Muscle layer of duodenum (tissue), 2 donors: ENCODE measurements at regions not wholly inside any gene's neighbourhood (a gene's known extent, or its start where the extent isn't known, plus 50 kb on each side); places are given as distances from the start of the nearest gene placed in this dataset.

Source experiments
- H3K27ac ChIP-seq: one replicate; pipeline ENCODE4 v1.7.0; 2013; ENCODE audit warnings: mild to moderate bottlenecking, low read length
- H3K27me3 ChIP-seq: one replicate; pipeline ENCODE4 v1.7.0; 2013; ENCODE audit warnings: low read depth, mild to moderate bottlenecking, control low read depth, low read length
- H3K36me3 ChIP-seq, 2 donors: one replicate each; pipeline ENCODE4 v1.7.0; 2013; ENCODE audit warnings: low read length in 2 of 2, control low read depth in 1 of 2, mild to moderate bottlenecking in 1 of 2; ENCODE audit not compliant: insufficient read depth in 2 of 2, control insufficient read depth in 1 of 2
- H3K4me1 ChIP-seq, 2 donors: one replicate each; pipeline ENCODE4 v1.7.0; 2013; ENCODE audit warnings: low read length in 2 of 2, mild to moderate bottlenecking in 2 of 2, control low read depth in 1 of 2, moderate library complexity in 1 of 2; ENCODE audit not compliant: insufficient read depth in 2 of 2, control insufficient read depth in 1 of 2
- H3K4me3 ChIP-seq, 2 donors: one replicate each; pipeline ENCODE4 v1.7.0; 2013; ENCODE audit warnings: low read length in 2 of 2, low read depth in 1 of 2, mild to moderate bottlenecking in 1 of 2
- H3K9me3 ChIP-seq, 2 donors: one replicate each; pipeline ENCODE4 v1.7.0; 2013; ENCODE audit warnings: low read length in 2 of 2, control low read depth in 1 of 2, mild to moderate bottlenecking in 1 of 2; ENCODE audit not compliant: control insufficient read depth in 1 of 2
- donor health status: healthy.

DNA sequence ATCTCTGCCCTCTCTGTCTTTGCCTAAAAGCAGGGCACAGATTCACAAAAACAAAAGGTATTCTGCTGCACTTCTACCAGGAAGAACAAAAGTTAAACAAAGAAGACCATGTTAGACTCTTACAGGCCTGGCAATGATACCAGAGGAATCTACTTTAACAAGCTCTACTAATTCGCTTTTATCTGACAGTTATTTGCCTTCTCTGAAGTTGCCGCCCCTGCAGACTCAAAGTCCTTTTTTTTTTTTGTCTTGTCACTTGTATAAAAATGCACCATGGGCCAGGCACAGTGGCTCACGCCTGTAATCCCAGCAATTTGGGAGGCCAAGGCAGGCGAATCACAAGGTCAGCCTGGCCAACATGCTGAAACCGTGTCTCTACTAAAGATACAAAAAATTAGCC, 176.5 kb upstream of the UBL3 start:
- Histone ChIP-seq H3K27ac (no peak overlapping the region), H3K4me3 (no peak overlapping the region), H3K4me1 (no peaks in the 10 kb centered on the region), H3K9me3 (no peaks in the 10 kb centered on the region), H3K36me3 (no peaks in the 10 kb centered on the region), H3K27me3 (no peaks in the 10 kb centered on the region)

DNA sequence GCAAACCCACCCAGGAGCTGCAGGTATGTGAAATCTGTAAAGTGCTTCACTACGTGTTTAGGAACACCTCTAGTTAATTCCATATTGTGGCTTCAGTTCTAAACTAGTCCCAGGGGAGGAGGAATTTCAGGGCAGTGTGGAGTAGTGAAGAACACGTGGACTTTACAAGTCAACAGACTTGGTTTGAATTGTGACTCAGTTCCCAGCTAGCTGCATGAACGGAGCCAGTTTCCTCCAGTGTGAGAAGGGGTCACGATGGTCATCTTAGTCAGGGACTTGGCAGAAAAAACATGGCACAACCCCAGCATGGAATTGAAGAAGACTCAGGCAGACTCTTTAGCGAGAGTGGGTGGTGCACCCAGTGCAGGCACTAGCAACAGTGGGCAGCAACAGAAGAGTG, 175.7 kb upstream of the UBL3 start:
- Histone ChIP-seq H3K27ac (no peak overlapping the region), H3K9me3 (no peaks in the 10 kb centered on the region), H3K4me1 (no peaks in the 10 kb centered on the region), H3K36me3 (no peaks in the 10 kb centered on the region), H3K27me3 (no peaks in the 10 kb centered on the region), H3K4me3 (no peak overlapping the region)

DNA sequence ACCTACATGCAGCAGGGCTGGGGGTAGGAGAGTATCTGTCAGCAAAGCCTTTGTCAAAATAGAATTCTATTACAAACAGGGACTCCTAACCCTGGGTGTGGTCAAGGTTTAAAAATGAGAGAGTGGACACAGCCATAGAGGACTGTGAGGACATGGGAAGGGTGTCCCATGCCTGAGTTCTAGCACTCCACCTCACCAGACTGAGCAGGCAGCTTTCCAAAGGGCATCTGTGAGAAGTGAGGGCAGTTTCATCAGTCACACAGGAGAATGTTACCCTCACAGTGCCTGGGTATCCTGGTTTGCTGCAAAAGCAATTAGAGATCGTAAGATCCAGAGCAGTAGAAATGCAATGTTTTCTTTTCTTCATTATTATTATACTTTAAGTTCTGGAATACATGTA, 174.9 kb upstream of the UBL3 start:
- no peaks in the 10 kb centered on the region for H3K36me3 ChIP-seq
- no peak overlapping the region for H3K4me3 ChIP-seq
- no peaks in the 10 kb centered on the region for H3K4me1 ChIP-seq
- H3K27ac ChIP-seq: no peak overlapping the region
- H3K9me3 ChIP-seq: no peaks in the 10 kb centered on the region
- no peaks in the 10 kb centered on the region for H3K27me3 ChIP-seq

DNA sequence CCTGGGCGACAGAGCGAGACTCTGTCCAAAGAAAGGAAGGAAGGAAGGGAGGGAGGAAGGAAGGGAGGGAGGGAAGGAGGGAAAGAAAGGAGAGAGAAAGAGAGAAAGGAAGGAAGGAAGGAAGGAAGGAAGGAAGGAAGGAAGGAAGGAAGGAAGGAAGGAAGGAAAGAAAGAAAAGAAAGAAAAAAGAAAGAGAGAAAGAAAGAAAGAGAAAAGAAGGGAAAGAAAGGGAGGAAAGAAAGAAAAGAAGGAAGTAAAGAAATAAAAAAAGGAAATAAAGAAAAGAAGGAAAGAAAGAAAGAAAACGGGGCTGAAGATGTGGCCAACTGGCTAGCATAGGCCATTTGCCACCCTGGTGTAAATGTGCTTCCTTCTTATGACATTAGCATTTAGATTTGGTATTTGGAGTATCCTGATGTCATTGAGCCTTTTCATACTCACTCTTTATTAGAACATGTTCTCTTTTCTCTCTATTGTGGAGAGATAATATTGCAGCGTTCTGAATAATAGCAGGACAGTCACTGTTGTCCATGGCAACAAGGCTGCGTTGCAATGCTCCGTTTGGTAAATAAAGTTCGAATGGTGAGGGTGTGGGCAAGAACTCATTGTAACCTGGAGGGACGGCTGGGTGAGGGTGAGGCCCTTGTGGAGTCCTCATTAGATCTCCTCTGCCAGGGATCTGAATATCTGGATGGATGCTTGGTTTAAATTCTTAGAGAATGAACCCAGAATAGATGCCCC, 173.9 kb upstream of the UBL3 start:
- no peaks in the 10 kb centered on the region for H3K27me3 ChIP-seq
- H3K36me3 ChIP-seq: no peaks in the 10 kb centered on the region
- H3K9me3 ChIP-seq: no peaks in the 10 kb centered on the region
- H3K27ac ChIP-seq: no peak overlapping the region
- H3K4me3 ChIP-seq: no peak overlapping the region
- H3K4me1 ChIP-seq: no peaks in the 10 kb centered on the region

DNA sequence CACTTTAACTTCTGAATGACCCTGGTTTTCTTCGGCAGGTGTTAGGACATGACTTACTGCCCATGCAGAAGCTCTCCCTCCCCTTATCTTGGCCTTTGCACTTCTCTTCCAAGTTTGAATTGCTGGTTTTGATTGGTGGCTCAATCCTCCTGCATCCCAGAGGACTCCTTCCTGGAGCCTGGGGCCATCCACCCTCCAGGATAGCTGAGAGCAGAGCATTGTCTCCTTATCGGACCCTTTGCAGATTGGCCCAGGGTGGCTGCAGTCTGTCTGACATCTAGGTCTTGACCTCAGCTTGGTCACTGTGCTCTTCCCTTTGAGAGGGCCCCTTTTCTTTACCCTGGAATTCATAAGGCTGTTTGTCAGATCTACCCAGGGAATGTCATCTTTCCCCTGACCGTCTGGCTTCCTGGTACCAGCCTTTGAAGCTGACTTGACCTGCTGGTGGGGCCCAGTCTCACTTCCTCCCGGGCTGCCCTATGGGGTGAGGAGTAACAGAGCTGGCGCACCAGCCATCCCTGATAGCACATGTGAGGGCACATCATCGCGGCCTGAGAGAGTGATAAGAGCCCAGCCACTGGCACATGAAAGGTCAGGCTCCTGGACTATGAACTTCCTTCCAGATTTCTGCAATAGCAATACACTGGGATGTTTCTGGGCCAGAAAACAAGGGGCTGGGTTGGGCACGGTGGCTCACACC, 172.9 kb upstream of the UBL3 start:
- Histone ChIP-seq H3K4me3 (no peak overlapping the region), H3K36me3 (no peaks in the 10 kb centered on the region), H3K27me3 (no peaks in the 10 kb centered on the region), H3K4me1 (no peaks in the 10 kb centered on the region), H3K27ac (no peak overlapping the region), H3K9me3 (no peaks in the 10 kb centered on the region)

DNA sequence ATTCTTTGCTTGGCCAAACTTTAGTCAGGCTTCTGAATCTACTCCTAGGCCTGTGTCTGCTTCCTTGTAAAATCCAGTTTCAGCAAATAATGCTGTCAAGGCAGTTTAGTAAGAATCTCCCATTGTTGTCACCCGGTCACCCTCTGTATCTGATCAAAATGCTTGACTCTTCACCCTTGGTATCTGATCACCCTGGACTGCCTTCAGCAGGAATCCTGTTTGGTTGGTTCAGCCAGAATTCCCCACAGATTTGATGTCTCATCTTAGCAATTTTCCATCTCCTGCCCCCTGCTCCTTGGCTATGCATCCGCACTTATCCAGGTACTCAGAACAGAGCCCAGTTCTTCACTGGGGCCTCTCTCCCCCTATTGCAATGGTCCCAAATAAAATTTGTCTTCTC, 172.4 kb upstream of the UBL3 start:
- Histone ChIP-seq H3K36me3 (no peaks in the 10 kb centered on the region), H3K4me3 (no peak overlapping the region), H3K9me3 (no peaks in the 10 kb centered on the region), H3K27me3 (no peaks in the 10 kb centered on the region), H3K4me1 (no peaks in the 10 kb centered on the region), H3K27ac (no peak overlapping the region)

DNA sequence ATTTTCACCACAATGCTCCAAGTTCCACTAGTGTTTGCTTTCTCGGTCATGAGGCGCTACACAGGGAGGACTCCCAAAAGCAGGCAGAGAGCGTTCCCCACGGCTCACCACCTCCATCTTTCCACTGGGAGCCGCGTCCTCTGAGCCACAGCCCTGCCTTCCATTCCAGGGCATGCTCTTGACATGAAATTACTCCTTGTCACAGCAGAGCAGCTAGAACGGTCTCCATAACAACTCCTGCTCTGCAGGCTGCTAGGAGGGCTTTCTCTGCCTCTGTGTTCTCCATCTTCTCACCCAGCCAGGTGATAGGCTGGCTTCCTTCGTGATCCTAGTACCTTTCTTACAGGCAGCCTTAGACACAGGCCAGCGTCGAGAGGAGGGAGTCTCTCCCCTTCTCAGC, 171.8 kb upstream of the UBL3 start:
- Histone ChIP-seq H3K4me1 (no peaks in the 10 kb centered on the region), H3K27ac (no peak overlapping the region)

DNA sequence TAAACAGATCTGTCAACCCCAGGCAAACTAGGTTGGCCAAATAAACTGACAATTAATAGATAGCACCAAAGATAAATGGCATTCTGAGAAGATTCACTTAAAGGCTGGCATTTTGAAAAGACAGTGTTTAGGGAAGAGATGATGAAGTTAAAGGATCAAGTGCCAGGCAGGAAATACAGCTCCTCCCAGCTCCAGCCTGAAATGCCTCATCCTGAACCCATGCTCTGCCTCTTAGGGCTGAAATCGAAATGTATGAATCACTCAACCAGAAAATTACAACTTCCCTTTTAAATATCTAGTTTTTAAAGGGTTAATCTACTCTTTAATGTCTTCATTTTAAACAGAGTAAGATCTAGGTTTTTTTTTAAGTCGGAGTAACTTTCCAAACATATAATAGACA, 171.2 kb upstream of the UBL3 start:
- Histone ChIP-seq H3K4me3 (no peak overlapping the region), H3K9me3 (no peaks in the 10 kb centered on the region), H3K36me3 (no peaks in the 10 kb centered on the region), H3K27me3 (no peaks in the 10 kb centered on the region), H3K27ac (no peak overlapping the region), H3K4me1 (no peaks in the 10 kb centered on the region)

More for the DNA sequence above, 171.8 kb upstream of the UBL3 start:
- Histone ChIP-seq H3K36me3 (no peaks in the 10 kb centered on the region), H3K9me3 (no peaks in the 10 kb centered on the region), H3K27me3 (no peaks in the 10 kb centered on the region), H3K4me3 (no peak overlapping the region)

DNA sequence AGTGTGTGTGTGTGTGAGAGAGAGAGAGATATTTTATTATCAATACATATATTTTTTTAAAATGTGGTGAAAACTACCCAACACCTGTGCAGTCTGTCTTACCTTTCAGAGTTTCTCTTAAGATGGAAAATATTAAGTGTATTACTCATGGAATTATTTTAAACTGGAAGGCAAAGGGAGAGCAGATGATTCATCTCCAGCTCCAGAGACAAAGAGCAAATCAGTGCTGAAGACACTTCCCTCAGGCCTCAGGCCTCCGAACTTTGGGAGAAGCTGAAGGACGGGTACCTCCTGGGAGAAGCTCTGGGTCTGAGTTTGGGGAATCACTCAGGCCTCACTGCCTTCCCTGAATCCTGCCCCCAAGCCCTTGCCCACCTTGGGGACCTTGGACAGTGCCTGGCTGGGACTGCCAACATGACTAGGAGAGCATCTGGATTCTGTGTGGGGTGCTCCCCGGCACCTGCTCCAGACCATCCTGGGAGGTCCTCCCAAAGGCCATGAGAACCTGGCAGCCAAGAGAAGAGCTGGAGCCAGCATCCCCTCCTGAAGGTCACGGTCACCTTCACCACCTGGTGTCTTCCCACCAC, 170.4 kb upstream of the UBL3 start:
- no peak overlapping the region for H3K27ac ChIP-seq
- no peaks in the 10 kb centered on the region for H3K36me3 ChIP-seq
- H3K9me3 ChIP-seq: no peaks in the 10 kb centered on the region
- H3K4me1 ChIP-seq: no peaks in the 10 kb centered on the region
- H3K27me3 ChIP-seq: no peaks in the 10 kb centered on the region
- no peak overlapping the region for H3K4me3 ChIP-seq

DNA sequence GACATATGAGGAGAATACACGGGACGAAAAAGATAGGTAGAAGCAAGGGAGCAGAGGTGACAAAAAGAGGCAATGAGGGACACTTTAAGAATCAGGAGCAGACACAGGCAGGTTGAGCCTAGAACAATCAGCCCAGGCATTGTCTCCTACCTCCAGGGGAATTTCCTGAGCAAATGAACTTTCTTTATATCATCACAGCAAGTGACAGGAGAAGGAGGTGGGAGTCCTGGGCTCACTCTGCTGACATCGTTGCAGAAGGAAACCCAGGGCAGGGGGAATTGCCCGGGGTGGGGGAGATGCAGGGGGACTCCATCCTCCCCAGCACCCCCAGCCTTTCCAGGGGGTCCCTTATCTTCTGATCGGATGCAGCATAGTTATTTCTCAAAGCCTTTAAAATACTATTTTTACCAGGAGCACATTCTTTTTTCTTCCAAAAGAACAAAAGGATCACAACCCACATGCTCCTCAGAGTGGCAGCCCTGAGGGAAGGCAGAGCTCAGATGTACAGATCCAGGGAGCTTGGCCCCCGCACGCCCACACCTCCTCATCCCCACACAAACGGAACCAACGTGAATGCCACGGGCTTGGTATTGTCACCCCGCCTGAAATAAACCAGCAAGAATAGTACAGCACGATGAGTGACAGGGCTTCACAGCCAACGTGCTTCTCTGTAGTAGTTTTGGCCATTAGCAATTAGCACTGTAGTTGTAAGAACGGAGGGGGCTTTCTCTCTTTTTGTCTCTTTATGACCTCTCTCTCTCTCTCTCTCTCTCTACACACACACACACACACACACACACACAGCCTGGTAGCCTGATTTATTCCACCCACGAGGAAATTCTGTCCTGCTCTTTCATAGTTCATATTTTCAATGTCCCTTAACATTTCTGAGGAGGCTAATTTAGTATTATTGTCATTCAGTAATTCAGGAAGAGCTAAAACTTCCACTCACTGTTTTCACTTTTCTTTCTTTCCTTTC, 169.5 kb upstream of the UBL3 start:
- Histone ChIP-seq H3K4me3 (no peak overlapping the region), H3K9me3 (no peaks in the 10 kb centered on the region), H3K4me1 (no peaks in the 10 kb centered on the region), H3K27me3 (no peaks in the 10 kb centered on the region), H3K27ac (no peak overlapping the region), H3K36me3 (no peaks in the 10 kb centered on the region)

DNA sequence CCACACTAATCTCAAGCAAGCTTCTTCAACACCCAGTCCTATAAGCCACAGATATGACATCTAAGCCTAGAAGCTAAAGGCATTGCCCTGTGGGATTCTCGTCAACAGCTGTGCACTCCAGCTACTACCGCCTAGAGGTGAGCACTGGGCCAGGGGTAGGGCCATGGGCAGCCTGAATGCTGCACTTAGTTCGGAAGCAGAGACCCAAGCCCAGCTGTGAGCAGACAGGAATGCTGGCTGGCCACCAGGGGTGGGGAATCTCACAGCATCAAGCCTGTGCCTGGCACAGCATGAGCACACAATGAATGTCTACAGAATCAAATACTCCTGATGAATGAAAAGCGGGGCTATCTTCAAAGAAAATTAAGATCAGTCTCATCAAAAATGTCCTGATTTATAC, 167.5 kb upstream of the UBL3 start:
- Histone ChIP-seq H3K9me3 (no peaks in the 10 kb centered on the region), H3K36me3 (no peaks in the 10 kb centered on the region), H3K4me1 (no peaks in the 10 kb centered on the region), H3K27ac (no peak overlapping the region), H3K27me3 (no peaks in the 10 kb centered on the region), H3K4me3 (no peak overlapping the region)
